ENCODE measurements at regions not wholly inside any gene's neighbourhood (a gene's known extent, or its start where the extent isn't known, plus 50 kb on each side); places are given as distances from the start of the nearest gene placed in this dataset.

GRCh38 chr6:101117393-101118135, 236.4 kb upstream of the ASCC3 start:
- WGBS, 2 donors: 56 to 62% methylated on average over 11 of the region's 11 CpGs
- intact Hi-C loops (cut with DNase I; ENCODE audit: low total_unique reads): no loop called here
- TF ChIP-seq POLR2A (IDR thresholded peaks at IDR 0.05) (no peak), CTCF (IDR thresholded peaks at IDR 0.05) (no peak)
- H3K4me3 ChIP-seq (ENCODE audit: low read depth, poor library complexity, severe bottlenecking): no peak overlapping the region
- DNase-seq (ENCODE audit: low spot score in 2 of 2): no peak

GRCh38 chr6:101118136-101118396, 236.9 kb upstream of the ASCC3 start:
- no peak overlapping the region for H3K4me3 ChIP-seq (ENCODE audit: low read depth, poor library complexity, severe bottlenecking)
- WGBS, 2 donors: 20 to 29% methylated on average over 1 of the region's 1 CpG
- no peak for TF ChIP-seq POLR2A (IDR thresholded peaks at IDR 0.05)
- TF ChIP-seq CTCF (IDR thresholded peaks at IDR 0.05): no peak
- DNase-seq (ENCODE audit: low spot score in 2 of 2): no peak
- intact Hi-C loops (cut with DNase I; ENCODE audit: low total_unique reads): no loop called here

GRCh38 chr6:101120747-101121146, 239.6 kb upstream of the ASCC3 start:
- no peak for TF ChIP-seq CTCF (IDR thresholded peaks at IDR 0.05)
- no peak for TF ChIP-seq POLR2A (IDR thresholded peaks at IDR 0.05)
- WGBS, 2 donors: 69 to 75% methylated on average over 4 of the region's 4 CpGs

GRCh38 chr6:101125380-101125971, 244.3 kb upstream of the ASCC3 start:
- intact Hi-C loops (cut with DNase I; ENCODE audit: low total_unique reads): no loop called here
- WGBS, 2 donors: 53 to 58% methylated on average over 3 of the region's 3 CpGs
- H3K4me3 ChIP-seq (ENCODE audit: low read depth, poor library complexity, severe bottlenecking): no peak overlapping the region

More at GRCh38 chr6:101120747-101121146, 239.6 kb upstream of the ASCC3 start:
- intact Hi-C loops (cut with DNase I; ENCODE audit: low total_unique reads): no loop called here
- no peak overlapping the region for H3K4me3 ChIP-seq (ENCODE audit: low read depth, poor library complexity, severe bottlenecking)
- DNase-seq (ENCODE audit: low spot score in 2 of 2): no peak

GRCh38 chr6:101126501-101126900, 245.4 kb upstream of the ASCC3 start:
- TF ChIP-seq CTCF (IDR thresholded peaks at IDR 0.05) (no peak), POLR2A (IDR thresholded peaks at IDR 0.05) (no peak)
- 36 to 51% methylated on average over 3 of the region's 3 CpGs for WGBS, 2 donors
- intact Hi-C loops (cut with DNase I; ENCODE audit: low total_unique reads): no loop called here

More at GRCh38 chr6:101125380-101125971, 244.3 kb upstream of the ASCC3 start:
- TF ChIP-seq CTCF (IDR thresholded peaks at IDR 0.05) (no peak), POLR2A (IDR thresholded peaks at IDR 0.05) (no peak)
- no peak for DNase-seq (ENCODE audit: low spot score in 2 of 2)

GRCh38 chr6:101129851-101130250, 248.7 kb upstream of the ASCC3 start:
- no peak for TF ChIP-seq CTCF (IDR thresholded peaks at IDR 0.05)
- WGBS, 2 donors: 47 to 62% methylated on average over 1 of the region's 1 CpG
- no peak overlapping the region for H3K4me3 ChIP-seq (ENCODE audit: low read depth, poor library complexity, severe bottlenecking)
- no peak for DNase-seq (ENCODE audit: low spot score in 2 of 2)
- intact Hi-C loops (cut with DNase I; ENCODE audit: low total_unique reads): no loop called here

More at GRCh38 chr6:101126501-101126900, 245.4 kb upstream of the ASCC3 start:
- DNase-seq (ENCODE audit: low spot score in 2 of 2): no peak
- no peak overlapping the region for H3K4me3 ChIP-seq (ENCODE audit: low read depth, poor library complexity, severe bottlenecking)

All from lower leg skin (tissue), 4 donors.